ENCODE measurements at regions not wholly inside any gene's neighbourhood (a gene's known extent, or its start where the extent isn't known, plus 50 kb on each side); places are given as distances from the start of the nearest gene placed in this dataset.

DNA sequence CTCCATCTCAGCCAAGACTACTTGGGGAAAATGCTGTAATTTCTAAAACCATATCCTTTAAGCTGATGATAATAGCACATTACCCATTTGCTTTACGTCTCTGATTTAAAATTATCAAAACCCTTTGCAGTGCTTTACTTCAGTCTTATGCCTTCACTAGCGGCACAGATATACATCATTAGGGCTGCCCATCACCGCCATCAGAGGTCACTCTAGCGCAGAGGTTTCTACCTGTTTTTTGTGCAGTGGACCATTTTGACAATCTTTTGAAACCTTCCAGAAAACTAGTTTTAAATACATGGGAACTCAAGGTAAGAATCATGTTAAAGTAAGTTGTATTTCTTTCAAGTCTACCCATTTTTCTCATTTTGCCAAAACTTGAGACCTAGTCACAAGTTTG is 592.5 kb downstream of the PPARGC1A start:
- TF ChIP-seq, protein P1, sequence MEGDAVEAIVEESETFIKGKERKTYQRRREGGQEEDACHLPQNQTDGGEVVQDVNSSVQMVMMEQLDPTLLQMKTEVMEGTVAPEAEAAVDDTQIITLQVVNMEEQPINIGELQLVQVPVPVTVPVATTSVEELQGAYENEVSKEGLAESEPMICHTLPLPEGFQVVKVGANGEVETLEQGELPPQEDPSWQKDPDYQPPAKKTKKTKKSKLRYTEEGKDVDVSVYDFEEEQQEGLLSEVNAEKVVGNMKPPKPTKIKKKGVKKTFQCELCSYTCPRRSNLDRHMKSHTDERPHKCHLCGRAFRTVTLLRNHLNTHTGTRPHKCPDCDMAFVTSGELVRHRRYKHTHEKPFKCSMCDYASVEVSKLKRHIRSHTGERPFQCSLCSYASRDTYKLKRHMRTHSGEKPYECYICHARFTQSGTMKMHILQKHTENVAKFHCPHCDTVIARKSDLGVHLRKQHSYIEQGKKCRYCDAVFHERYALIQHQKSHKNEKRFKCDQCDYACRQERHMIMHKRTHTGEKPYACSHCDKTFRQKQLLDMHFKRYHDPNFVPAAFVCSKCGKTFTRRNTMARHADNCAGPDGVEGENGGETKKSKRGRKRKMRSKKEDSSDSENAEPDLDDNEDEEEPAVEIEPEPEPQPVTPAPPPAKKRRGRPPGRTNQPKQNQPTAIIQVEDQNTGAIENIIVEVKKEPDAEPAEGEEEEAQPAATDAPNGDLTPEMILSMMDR (IDR thresholded peaks at IDR 0.05), result no peak
- no peak for TF ChIP-seq POLR2A (IDR thresholded peaks at IDR 0.05)
